ENCODE measurements at regions not wholly inside any gene's neighbourhood (a gene's known extent, or its start where the extent isn't known, plus 50 kb on each side); places are given as distances from the start of the nearest gene placed in this dataset.

- Histone ChIP-seq H3K4me2 (replicated peaks; ENCODE audit: extremely low read depth, low read length, poor library complexity, severe bottlenecking) (no peak overlapping the region), H3K27me3 (ENCODE audit: control insufficient read depth in 2 of 2, insufficient read depth in 2 of 2, low read length in 2 of 2) (no peaks in the 10 kb centered on the region), H4K20me1 (ENCODE audit: insufficient read depth, low read length) (no peaks in the 10 kb centered on the region), H3K27ac (ENCODE audit: low read depth in 1 of 2, low read length in 2 of 2) (no peak overlapping the region), H3K79me2 (ENCODE audit: insufficient read depth, low read length) (no peaks in the 10 kb centered on the region), H3K9me3 (replicated peaks in 1 of 2; ENCODE audit: control insufficient read depth in 1 of 2, insufficient read depth in 1 of 2, low read length in 2 of 2) (no peaks in the 10 kb centered on the region), H3K4me3 (replicated peaks in 1 of 3; ENCODE audit: low read depth in 2 of 3, low read length in 3 of 3) (no peak overlapping the region), H3K4me1 (ENCODE audit: control insufficient read depth in 1 of 2, insufficient read depth in 2 of 2, low read length in 2 of 2) (no peaks in the 10 kb centered on the region), H2AFZ (ENCODE audit: insufficient read depth, low read depth, low read length, poor library complexity, severe bottlenecking) (no peak overlapping the region), H3K36me3 (replicated peaks in 1 of 2; ENCODE audit: control insufficient read depth in 1 of 2, insufficient read depth in 2 of 2, low read length in 2 of 2) (no peaks in the 10 kb centered on the region), H3K9ac (ENCODE audit: insufficient read depth, low read length, poor library complexity, severe bottlenecking) (no peak overlapping the region)
- Mint-ChIP-seq H3K27me3 (ENCODE audit: low read depth in 3 of 3) (peaks cover 0 to 2% (median 0%) of the 10 kb centered on the region in 3 donors), H3K36me3 (no peaks in the 10 kb centered on the region), H3K4me1 (no peaks in the 10 kb centered on the region), H3K27ac (no peak overlapping the region), H3K4me3 (no peak overlapping the region), H3K9me3 (peaks cover 0 to 5% (median 2%) of the 10 kb centered on the region in 7 donors)
- intact Hi-C loops (cut with micrococcal nuclease) = no loop called here
- no peak for DNase-seq
- TF ChIP-seq CTCF (IDR thresholded peaks at IDR 0.05) = no peak
These were observed 113.6 kb upstream of the MDFIC2 start for GRCh38 chr3:70426071-70426470.

GRCh38 chr3:70421506-70421905, 109.1 kb upstream of the MDFIC2 start:
- Histone ChIP-seq H3K27me3 (ENCODE audit: control insufficient read depth in 2 of 2, insufficient read depth in 2 of 2, low read length in 2 of 2) (no peaks in the 10 kb centered on the region), H3K9ac (ENCODE audit: insufficient read depth, low read length, poor library complexity, severe bottlenecking) (no peak overlapping the region), H4K20me1 (ENCODE audit: insufficient read depth, low read length) (no peaks in the 10 kb centered on the region), H2AFZ (ENCODE audit: insufficient read depth, low read depth, low read length, poor library complexity, severe bottlenecking) (no peak overlapping the region), H3K4me3 (replicated peaks in 1 of 3; ENCODE audit: low read depth in 2 of 3, low read length in 3 of 3) (no peak overlapping the region), H3K36me3 (replicated peaks in 1 of 2; ENCODE audit: control insufficient read depth in 1 of 2, insufficient read depth in 2 of 2, low read length in 2 of 2) (no peaks in the 10 kb centered on the region), H3K9me3 (replicated peaks in 1 of 2; ENCODE audit: control insufficient read depth in 1 of 2, insufficient read depth in 1 of 2, low read length in 2 of 2) (no peaks in the 10 kb centered on the region), H3K27ac (ENCODE audit: low read depth in 1 of 2, low read length in 2 of 2) (no peak overlapping the region), H3K79me2 (ENCODE audit: insufficient read depth, low read length) (no peaks in the 10 kb centered on the region), H3K4me1 (ENCODE audit: control insufficient read depth in 1 of 2, insufficient read depth in 2 of 2, low read length in 2 of 2) (no peaks in the 10 kb centered on the region), H3K4me2 (replicated peaks; ENCODE audit: extremely low read depth, low read length, poor library complexity, severe bottlenecking) (no peak overlapping the region)
- WGBS (ENCODE audit: insufficient coverage) = 67% methylated on average over 1 of the region's 4 CpGs
- no peak for TF ChIP-seq CTCF (IDR thresholded peaks at IDR 0.05)
- Mint-ChIP-seq H3K36me3 (no peaks in the 10 kb centered on the region), H3K27ac (no peak overlapping the region), H3K4me3 (no peak overlapping the region), H3K27me3 (ENCODE audit: low read depth in 3 of 3) (peaks cover 2% of the 10 kb centered on the region in 3 donors), H3K9me3 (peaks cover 0 to 8% (median 2%) of the 10 kb centered on the region in 7 donors), H3K4me1 (no peaks in the 10 kb centered on the region)
- intact Hi-C loops (cut with micrococcal nuclease) = no loop called here
- no peak for DNase-seq
